ENCODE measurements at regions not wholly inside any gene's neighbourhood (a gene's known extent, or its start where the extent isn't known, plus 50 kb on each side); places are given as distances from the start of the nearest gene placed in this dataset.

- TF ChIP-seq CTCF (conservative IDR thresholded peaks at IDR 0.05 in 1 of 2, IDR thresholded peaks at IDR 0.05 in 1 of 2; ENCODE audit: extremely low read depth in 1 of 2, insufficient read depth in 1 of 2, low read depth in 1 of 2, low read length in 2 of 2), result no peak
- no peak for TF ChIP-seq EZH2 (IDR thresholded peaks at IDR 0.05; ENCODE audit: borderline replicate concordance, low read length)
These were observed 390.7 kb downstream of the INHBA start for GRCh38 chr7:41312235-41312634.
